Parathyroid adenoma (tissue), 2 donors: ENCODE measurements at regions not wholly inside any gene's neighbourhood (a gene's known extent, or its start where the extent isn't known, plus 50 kb on each side); places are given as distances from the start of the nearest gene placed in this dataset.

ENCODE experiments used
- H2AFZ ChIP-seq: fragments of 300-600 bp; sonication (generic); one replicate; pipeline ENCODE4 v1.7.0; 2017; ENCODE audit warnings: antibody characterized with exemption, mild to moderate bottlenecking
- H3K27ac ChIP-seq: fragments of 300-600 bp; sonication (generic); one replicate; pipeline ENCODE4 v1.7.0; 2017
- H3K27me3 ChIP-seq: fragments of 300-600 bp; sonication (generic); one replicate; pipeline ENCODE4 v1.7.0; 2017; ENCODE audit warnings: low read length; ENCODE audit not compliant: control insufficient read depth, insufficient read depth
- H3K36me3 ChIP-seq: fragments of 300-600 bp; sonication (generic); one replicate; pipeline ENCODE4 v1.7.0; 2017; ENCODE audit warnings: low read length; ENCODE audit not compliant: control insufficient read depth, insufficient read depth
- H3K4me1 ChIP-seq: fragments of 300-600 bp; sonication (generic); one replicate; pipeline ENCODE4 v1.7.0; 2017; ENCODE audit warnings: control low read depth
- H3K4me2 ChIP-seq: fragments of 300-600 bp; sonication (generic); one replicate; pipeline ENCODE4 v1.7.0; 2017; ENCODE audit warnings: low read length
- H3K4me3 ChIP-seq: fragments of 300-600 bp; sonication (generic); one replicate; pipeline ENCODE4 v1.7.0; 2017; ENCODE audit warnings: low read depth, low read length
- H3K79me2 ChIP-seq: fragments of 300-600 bp; sonication (generic); one replicate; pipeline ENCODE4 v1.7.0; 2017; ENCODE audit warnings: control low read depth
- H3K9ac ChIP-seq: fragments of 300-600 bp; sonication (generic); one replicate; pipeline ENCODE4 v1.7.0; 2017; ENCODE audit warnings: mild to moderate bottlenecking
- H3K9me3 ChIP-seq: fragments of 300-600 bp; sonication (generic); one replicate; pipeline ENCODE4 v1.7.0; 2017; ENCODE audit warnings: low read length; ENCODE audit not compliant: control insufficient read depth
- CTCF ChIP-seq: fragments of 300-600 bp; sonication (generic); IDR thresholded peaks from one replicate; pipeline ENCODE4 v1.7.0; 2017; ENCODE audit warnings: antibody characterized with exemption, mild to moderate bottlenecking
- donor health status: primary hyperparathyroidism.

GRCh38 chr13:40340368-40341095 lies 325.9 kb downstream of the FOXO1 start:
- Histone ChIP-seq H3K9ac (no peak overlapping the region), H3K27ac (no peak overlapping the region)

DNA sequence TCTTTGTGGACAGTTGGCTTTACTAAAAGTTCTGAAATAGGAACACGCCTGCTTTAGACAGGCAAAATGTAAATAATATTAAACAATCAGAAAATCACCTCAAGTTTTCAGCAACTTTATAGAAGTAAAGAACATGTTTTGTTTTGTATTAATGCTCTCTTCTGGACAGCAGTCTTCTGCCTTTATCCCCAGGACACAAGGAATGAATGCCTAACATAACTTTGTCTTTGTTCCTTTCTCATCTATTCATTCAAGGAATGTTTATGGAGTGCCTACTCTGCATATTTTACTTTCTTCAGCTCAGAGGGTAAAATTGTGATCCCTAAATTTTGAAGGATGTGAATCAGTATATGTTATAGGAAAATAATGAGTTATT lies 325.4 kb downstream of the FOXO1 start:
- Histone ChIP-seq H3K9me3 (no peaks in the 10 kb centered on the region), H2AFZ (no peak overlapping the region), H3K36me3 (no peaks in the 10 kb centered on the region), H3K4me1 (no peaks in the 10 kb centered on the region), H3K27ac (no peak overlapping the region), H3K4me3 (no peak overlapping the region), H3K9ac (no peak overlapping the region), H3K4me2 (no peak overlapping the region), H3K27me3 (no peaks in the 10 kb centered on the region), H3K79me2 (no peaks in the 10 kb centered on the region)
- TF ChIP-seq CTCF: no peak

More at GRCh38 chr13:40340368-40341095, 325.9 kb downstream of the FOXO1 start:
- H3K4me1 ChIP-seq: no peaks in the 10 kb centered on the region
- H3K79me2 ChIP-seq: no peaks in the 10 kb centered on the region
- H2AFZ ChIP-seq: no peak overlapping the region
- no peaks in the 10 kb centered on the region for H3K36me3 ChIP-seq
- H3K9me3 ChIP-seq: no peaks in the 10 kb centered on the region
- H3K4me2 ChIP-seq: no peak overlapping the region
- no peaks in the 10 kb centered on the region for H3K27me3 ChIP-seq
- H3K4me3 ChIP-seq: no peak overlapping the region
- TF ChIP-seq CTCF: no peak

GRCh38 chr13:40341501-40341900 lies 324.9 kb downstream of the FOXO1 start:
- Histone ChIP-seq H2AFZ (no peak overlapping the region), H3K27ac (no peak overlapping the region), H3K27me3 (no peaks in the 10 kb centered on the region), H3K4me3 (no peak overlapping the region), H3K79me2 (no peaks in the 10 kb centered on the region), H3K4me2 (no peak overlapping the region), H3K9me3 (no peaks in the 10 kb centered on the region), H3K9ac (no peak overlapping the region), H3K4me1 (no peaks in the 10 kb centered on the region), H3K36me3 (no peaks in the 10 kb centered on the region)
- no peak for TF ChIP-seq CTCF

DNA sequence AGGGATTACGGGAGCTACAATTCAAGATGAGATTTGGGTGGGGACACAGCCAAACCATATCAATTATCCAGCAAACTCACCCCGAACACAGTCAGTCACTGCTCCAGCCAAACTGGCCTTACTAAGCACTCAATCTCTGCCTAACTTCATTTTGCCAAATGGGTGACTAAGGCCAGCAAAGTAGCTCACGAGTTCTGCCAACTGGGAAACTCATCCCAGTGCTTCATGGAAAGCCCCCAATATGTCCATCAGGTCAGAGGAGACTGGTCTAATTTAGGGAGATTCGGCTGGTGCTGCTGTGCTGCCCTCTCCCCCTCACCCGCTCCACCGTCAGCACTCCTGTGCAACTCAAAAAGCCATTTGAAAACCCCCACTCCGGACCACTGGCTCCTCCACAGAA lies 324.0 kb downstream of the FOXO1 start:
- no peak overlapping the region for H3K4me2 ChIP-seq
- no peak overlapping the region for H3K9ac ChIP-seq
- H3K9me3 ChIP-seq: no peaks in the 10 kb centered on the region
- no peak overlapping the region for H3K4me3 ChIP-seq
- H3K36me3 ChIP-seq: no peaks in the 10 kb centered on the region
- H3K27ac ChIP-seq: no peak overlapping the region
- H3K27me3 ChIP-seq: no peaks in the 10 kb centered on the region
- H3K79me2 ChIP-seq: no peaks in the 10 kb centered on the region
- no peak overlapping the region for H2AFZ ChIP-seq
- TF ChIP-seq CTCF: no peak
- no peaks in the 10 kb centered on the region for H3K4me1 ChIP-seq

- Histone ChIP-seq H3K9me3 (no peaks in the 10 kb centered on the region), H3K27me3 (no peaks in the 10 kb centered on the region), H2AFZ (no peak overlapping the region), H3K9ac (no peak overlapping the region), H3K79me2 (no peaks in the 10 kb centered on the region), H3K4me1 (no peaks in the 10 kb centered on the region), H3K4me2 (no peak overlapping the region), H3K36me3 (no peaks in the 10 kb centered on the region), H3K4me3 (no peak overlapping the region), H3K27ac (no peak overlapping the region)
- TF ChIP-seq CTCF: no peak
Measured at GRCh38 chr13:40342901-40343300, 323.5 kb downstream of the FOXO1 start.
